ENCODE measurements at regions not wholly inside any gene's neighbourhood (a gene's known extent, or its start where the extent isn't known, plus 50 kb on each side); places are given as distances from the start of the nearest gene placed in this dataset.

- TF ChIP-seq CTCF (conservative IDR thresholded peaks at IDR 0.05): no peak
- no peak for TF ChIP-seq ZFX (IDR thresholded peaks at IDR 0.05)
Observed at GRCh38 chr3:177598097-177598833, 401.0 kb upstream of the TBL1XR1 start.

Data from C4-2B (cell line).